GM13977 (cell line): ENCODE measurements at regions not wholly inside any gene's neighbourhood (a gene's known extent, or its start where the extent isn't known, plus 50 kb on each side); places are given as distances from the start of the nearest gene placed in this dataset.

Experiments
- DNase-seq: peaks from one replicate; pipeline ENCODE4 v3.0.0; 2012; ENCODE audit warnings: low spot score
- CTCF ChIP-seq: IDR thresholded peaks from 2 replicates; pipeline ENCODE4 v1.5.1; 2012; ENCODE audit warnings: mild to moderate bottlenecking, control low read depth; ENCODE audit not compliant: insufficient read depth; ENCODE audit errors: extremely low read depth, missing control alignments
- in situ Hi-C: fragments of 300-500 bp; cut with MboI; formaldehyde crosslinking; loops from one replicate; pipeline ENCODE4 v1.12.0; 2022; ENCODE audit warnings: low sequenced_read_pairs, low pct_unique_long_range_greater_than_20kb, mixed read lengths, inconsistent platforms; ENCODE audit not compliant: unreplicated experiment

GRCh38 chr9:22381170-22381569 lies 65.5 kb upstream of the DMRTA1 start:
- no peak for DNase-seq
- in situ Hi-C loops, result no loop called here
- TF ChIP-seq CTCF, result no peak

DNA sequence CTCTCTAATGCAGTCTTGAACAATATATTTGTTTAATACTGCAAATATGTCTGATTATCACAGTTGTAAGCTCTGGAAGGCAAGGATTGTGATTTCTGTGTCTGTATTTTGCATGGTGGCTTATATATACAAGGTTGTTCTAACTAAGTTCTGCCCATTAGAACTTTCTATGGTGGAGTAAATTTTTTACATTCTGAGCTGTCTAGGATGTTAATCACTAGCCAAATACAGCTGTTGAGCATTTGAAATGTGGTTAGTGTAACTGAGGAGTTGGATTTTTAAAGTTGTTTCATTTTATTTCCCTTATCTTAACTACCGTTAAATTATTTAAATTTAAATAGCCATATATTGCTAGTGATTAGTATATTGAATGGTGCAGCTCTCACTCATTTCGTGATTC lies 64.3 kb upstream of the DMRTA1 start:
- in situ Hi-C loops, result no loop called here
- no peak for TF ChIP-seq CTCF
- DNase-seq, result no peak

DNA sequence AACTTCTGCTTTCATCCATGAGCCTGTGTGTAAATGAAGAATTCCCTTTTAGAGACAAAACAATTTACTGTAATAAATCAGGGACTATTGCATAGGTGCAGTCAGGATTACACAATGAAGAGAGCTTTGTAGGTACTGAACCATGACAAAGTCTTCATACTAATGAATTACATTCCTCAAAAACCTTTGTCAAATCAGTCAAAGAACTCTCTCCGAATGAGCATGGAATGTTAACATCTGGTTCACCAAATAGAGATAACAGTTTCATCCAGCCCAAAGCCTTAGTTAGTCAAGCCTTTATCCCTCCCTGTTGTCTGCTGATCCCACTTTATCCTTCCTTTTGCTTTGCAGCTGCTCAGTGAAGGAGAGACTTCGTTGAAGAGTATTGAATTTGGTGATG lies 62.9 kb upstream of the DMRTA1 start:
- in situ Hi-C loops, result no loop called here

GRCh38 chr9:22389271-22389670 lies 57.4 kb upstream of the DMRTA1 start:
- DNase-seq, result no peak
- TF ChIP-seq CTCF, result no peak
- in situ Hi-C loops, result no loop called here

More for the DNA sequence above, 62.9 kb upstream of the DMRTA1 start:
- DNase-seq, result no peak
- TF ChIP-seq CTCF, result no peak

DNA sequence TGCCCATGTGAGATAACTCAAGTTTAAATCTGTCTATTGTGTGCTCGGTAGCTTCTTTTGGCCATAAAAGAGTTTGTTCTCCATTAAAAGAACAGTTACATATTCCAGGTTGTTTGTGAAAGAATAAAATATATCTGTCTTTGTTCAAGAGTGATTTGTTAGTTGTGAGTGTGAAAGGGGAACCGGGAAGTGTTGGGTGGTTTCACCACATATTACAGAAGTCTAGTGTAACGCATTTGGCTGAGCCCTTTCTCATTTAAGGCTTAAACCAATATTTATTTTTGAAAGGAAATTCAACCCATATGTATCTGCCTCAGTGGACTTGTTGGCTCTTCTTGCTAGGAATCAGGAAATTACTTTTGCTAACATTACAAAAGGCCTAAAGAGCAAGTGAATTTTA lies 54.1 kb upstream of the DMRTA1 start:
- TF ChIP-seq CTCF, result no peak
- in situ Hi-C loops, result no loop called here
- no peak for DNase-seq

GRCh38 chr9:22395687-22396141 lies 50.9 kb upstream of the DMRTA1 start:
- in situ Hi-C loops, result no loop called here
- TF ChIP-seq CTCF, result no peak
- DNase-seq, result no peak
